ENCODE measurements at regions not wholly inside any gene's neighbourhood (a gene's known extent, or its start where the extent isn't known, plus 50 kb on each side); places are given as distances from the start of the nearest gene placed in this dataset.

DNA sequence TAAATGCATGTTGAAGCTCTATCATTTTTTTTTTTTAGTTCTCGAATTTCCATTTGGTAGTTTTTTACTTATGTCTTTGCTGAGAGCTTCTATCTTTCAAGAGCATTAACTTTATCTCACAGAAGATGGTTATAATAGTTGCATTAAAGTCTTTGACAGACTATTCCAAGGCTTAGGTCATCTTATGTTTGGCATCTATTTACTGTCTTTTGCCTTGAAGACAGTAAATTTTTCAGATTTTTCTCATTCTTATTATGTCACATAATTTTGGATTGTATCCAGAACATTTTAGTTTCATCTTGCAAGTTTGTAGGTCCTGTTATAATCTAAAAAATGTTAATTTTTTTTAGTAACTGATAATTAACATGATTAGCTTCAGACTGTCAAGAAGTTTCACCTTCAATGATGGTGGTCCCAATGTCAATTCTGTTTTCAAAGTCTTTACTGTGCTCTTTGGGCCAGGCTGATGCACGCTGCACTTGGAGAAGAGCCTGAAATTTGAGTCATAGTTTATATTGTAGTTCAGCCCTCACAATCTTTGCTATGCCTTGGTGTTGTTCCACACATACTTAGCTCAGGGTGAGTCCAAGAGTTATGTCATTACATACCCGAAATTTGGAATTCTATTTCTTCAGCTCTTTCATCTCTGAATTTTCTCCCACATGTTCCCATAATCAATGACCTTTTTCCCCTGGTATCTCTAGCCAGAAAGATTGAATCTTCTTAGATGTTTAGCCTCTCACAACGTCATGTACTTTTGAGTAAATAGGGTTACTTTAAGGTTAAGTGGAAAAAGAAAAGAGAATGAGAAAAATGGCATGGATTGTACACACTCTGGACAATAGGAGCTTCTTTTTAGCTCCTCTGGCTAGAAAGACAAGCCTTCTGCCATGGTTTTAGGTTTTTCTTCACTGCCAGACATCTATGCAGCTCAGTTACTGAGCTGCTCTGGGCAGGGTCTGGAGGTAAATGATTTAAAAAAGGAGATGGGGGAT lies 110.3 kb upstream of the BTBD3 start:
- Histone ChIP-seq H3K4me1 (peaks cover 6 to 22% (median 21%) of the 10 kb centered on the region in 4 donors), H3K27ac (replicated peaks in 1 of 4) (peak overlapping the region in 2 of 4 donors; percentile 14 to 31), H3K27me3 (no peaks in the 10 kb centered on the region), H3K9me3 (no peaks in the 10 kb centered on the region), H3K4me3 (no peak overlapping the region), H3K36me3 (no peaks in the 10 kb centered on the region)
- 32% methylated on average over 4 of the region's 4 CpGs for WGBS
- TF ChIP-seq POLR2AphosphoS5 (IDR thresholded peaks at IDR 0.05), result peak in 1 of 2 donors; percentile 60
- TF ChIP-seq POLR2A (IDR thresholded peaks at IDR 0.05; ENCODE audit: low read depth), result no peak
- TF ChIP-seq, protein P1, sequence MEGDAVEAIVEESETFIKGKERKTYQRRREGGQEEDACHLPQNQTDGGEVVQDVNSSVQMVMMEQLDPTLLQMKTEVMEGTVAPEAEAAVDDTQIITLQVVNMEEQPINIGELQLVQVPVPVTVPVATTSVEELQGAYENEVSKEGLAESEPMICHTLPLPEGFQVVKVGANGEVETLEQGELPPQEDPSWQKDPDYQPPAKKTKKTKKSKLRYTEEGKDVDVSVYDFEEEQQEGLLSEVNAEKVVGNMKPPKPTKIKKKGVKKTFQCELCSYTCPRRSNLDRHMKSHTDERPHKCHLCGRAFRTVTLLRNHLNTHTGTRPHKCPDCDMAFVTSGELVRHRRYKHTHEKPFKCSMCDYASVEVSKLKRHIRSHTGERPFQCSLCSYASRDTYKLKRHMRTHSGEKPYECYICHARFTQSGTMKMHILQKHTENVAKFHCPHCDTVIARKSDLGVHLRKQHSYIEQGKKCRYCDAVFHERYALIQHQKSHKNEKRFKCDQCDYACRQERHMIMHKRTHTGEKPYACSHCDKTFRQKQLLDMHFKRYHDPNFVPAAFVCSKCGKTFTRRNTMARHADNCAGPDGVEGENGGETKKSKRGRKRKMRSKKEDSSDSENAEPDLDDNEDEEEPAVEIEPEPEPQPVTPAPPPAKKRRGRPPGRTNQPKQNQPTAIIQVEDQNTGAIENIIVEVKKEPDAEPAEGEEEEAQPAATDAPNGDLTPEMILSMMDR (IDR thresholded peaks at IDR 0.05), result no peak
- TF ChIP-seq EP300 (IDR thresholded peaks at IDR 0.05), result no peak
- intact Hi-C loops (cut with DNase I), result no loop called here
- DNase-seq (ENCODE audit: extremely low spot score), result no peak

DNA sequence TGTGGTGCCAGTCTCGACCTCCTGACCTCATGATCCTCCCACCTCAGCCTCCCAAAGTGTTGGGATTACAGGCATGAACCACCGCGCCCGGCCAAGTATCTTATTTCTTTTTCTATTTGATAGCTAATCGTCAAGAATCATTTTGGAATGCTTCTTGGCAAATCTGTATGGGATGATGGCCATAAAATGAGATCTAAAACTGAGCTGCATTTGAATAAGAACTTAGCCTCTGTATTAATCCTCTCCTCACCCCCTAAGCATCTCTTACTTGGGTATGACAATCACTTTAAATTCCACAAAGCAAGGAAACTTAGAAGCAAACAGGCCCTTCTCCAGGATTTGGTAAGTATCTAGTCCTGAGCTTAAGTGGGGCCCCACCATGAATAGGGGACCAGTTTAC lies 108.9 kb upstream of the BTBD3 start:
- Histone ChIP-seq H3K4me1 (peaks cover 6 to 22% (median 21%) of the 10 kb centered on the region in 4 donors), H3K9me3 (no peaks in the 10 kb centered on the region), H3K27ac (replicated peaks in 1 of 4) (no peak overlapping the region), H3K27me3 (no peaks in the 10 kb centered on the region), H3K4me3 (no peak overlapping the region), H3K36me3 (no peaks in the 10 kb centered on the region)
- intact Hi-C loops (cut with DNase I), result no loop called here
- no peak for TF ChIP-seq EP300 (IDR thresholded peaks at IDR 0.05)
- no peak for TF ChIP-seq POLR2A (IDR thresholded peaks at IDR 0.05; ENCODE audit: low read depth)
- TF ChIP-seq, protein P1 (IDR thresholded peaks at IDR 0.05), result no peak
- TF ChIP-seq POLR2AphosphoS5 (IDR thresholded peaks at IDR 0.05), result no peak
- 86% methylated on average over 5 of the region's 5 CpGs for WGBS
- no peak for DNase-seq (ENCODE audit: extremely low spot score)

DNA sequence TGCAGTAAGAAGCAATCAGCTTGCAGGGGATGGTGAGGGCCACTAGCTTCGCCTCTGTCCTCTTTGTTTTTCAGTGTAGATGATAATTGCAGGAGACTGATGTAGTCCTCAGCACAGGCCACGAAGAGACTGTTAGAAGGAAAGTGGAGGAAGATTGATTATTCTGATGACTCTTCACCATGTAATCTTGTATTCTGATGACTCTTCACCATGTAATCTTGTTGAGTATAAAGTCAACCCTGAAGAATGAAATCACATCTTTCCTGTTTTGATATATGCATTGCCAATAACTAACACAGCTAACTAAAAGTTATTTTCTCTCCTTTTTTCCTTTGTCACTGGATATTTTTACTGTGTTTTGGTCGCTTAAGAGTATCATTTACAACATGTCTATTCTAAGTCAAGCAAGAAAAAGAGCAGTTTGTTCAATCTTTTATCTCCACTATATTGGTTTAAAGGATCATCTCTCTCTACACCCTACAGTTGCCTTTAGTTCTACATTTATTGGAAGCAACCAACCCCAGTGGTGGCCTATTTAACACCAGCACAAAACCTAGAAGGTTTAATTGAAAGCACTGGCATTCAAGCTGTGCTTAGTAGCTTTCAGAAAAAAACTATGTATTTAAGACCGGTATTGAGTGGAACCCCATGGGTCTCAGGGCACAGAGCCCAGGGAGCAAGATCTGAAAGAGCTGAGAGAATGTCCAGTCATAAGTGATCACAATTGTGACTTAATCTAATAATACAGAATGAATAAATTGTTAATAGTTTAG lies 107.2 kb upstream of the BTBD3 start:
- intact Hi-C loops (cut with DNase I), result no loop called here
- Histone ChIP-seq H3K4me1 (peaks cover 6 to 22% (median 21%) of the 10 kb centered on the region in 4 donors), H3K4me3 (no peak overlapping the region), H3K27ac (replicated peaks in 1 of 4) (no peak overlapping the region), H3K27me3 (no peaks in the 10 kb centered on the region), H3K9me3 (no peaks in the 10 kb centered on the region), H3K36me3 (no peaks in the 10 kb centered on the region)
- TF ChIP-seq, protein P1 (IDR thresholded peaks at IDR 0.05), result no peak
- no peak for TF ChIP-seq POLR2AphosphoS5 (IDR thresholded peaks at IDR 0.05)
- TF ChIP-seq EP300 (IDR thresholded peaks at IDR 0.05), result no peak
- no peak for TF ChIP-seq POLR2A (IDR thresholded peaks at IDR 0.05; ENCODE audit: low read depth)
- WGBS, result 57% methylated on average over 4 of the region's 4 CpGs
- no peak for DNase-seq (ENCODE audit: extremely low spot score)

DNA sequence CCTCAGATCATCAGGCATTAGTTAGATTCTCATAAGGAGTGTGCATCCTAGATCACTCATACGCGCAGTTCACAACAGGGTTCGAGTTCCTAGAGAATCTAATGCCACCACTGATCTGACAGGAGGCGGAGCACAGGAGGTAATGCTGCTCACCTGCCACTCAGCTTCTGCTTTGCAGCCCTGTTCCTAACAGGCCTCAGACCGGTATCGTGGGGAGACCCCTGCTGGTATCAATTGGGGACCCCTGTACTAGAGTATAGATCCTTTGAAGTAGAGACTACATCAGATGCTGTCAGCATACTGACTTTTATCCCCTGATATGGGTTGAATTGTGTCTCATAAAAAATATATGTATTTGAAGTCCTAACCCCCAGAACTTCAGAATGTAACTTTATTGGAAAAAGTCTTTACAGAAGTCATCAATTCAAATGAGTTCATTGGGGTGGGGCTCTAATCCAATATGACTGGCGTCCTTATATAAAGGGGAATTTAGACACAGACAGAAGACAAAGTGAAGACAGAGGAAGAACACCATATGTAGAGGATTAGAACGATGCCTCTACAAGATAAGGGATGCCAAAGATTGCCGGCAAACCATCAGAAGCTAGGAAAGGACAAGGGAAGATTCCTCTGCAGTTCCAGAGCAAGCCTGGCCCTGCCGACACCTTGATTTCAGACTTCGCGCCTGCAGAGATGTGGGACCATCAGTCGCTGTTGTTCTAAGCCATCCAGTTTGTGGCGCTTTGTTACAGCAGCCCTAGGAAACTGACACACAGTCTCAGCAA lies 104.4 kb upstream of the BTBD3 start:
- intact Hi-C loops (cut with DNase I), result no loop called here
- no peak for DNase-seq (ENCODE audit: extremely low spot score)
- no peaks in the 10 kb centered on the region for H3K36me3 ChIP-seq
- H3K27me3 ChIP-seq, result no peaks in the 10 kb centered on the region
- H3K27ac ChIP-seq (replicated peaks in 1 of 4), result no peak overlapping the region
- TF ChIP-seq POLR2AphosphoS5 (IDR thresholded peaks at IDR 0.05), result no peak
- no peak for TF ChIP-seq POLR2A (IDR thresholded peaks at IDR 0.05; ENCODE audit: low read depth)
- TF ChIP-seq, protein P1 (IDR thresholded peaks at IDR 0.05), result no peak
- TF ChIP-seq EP300 (IDR thresholded peaks at IDR 0.05), result no peak
- 94% methylated on average over 14 of the region's 14 CpGs for WGBS
- H3K9me3 ChIP-seq, result no peaks in the 10 kb centered on the region
- peaks cover 0 to 2% (median under 1%) of the 10 kb centered on the region in 4 donors for H3K4me1 ChIP-seq
- no peak overlapping the region for H3K4me3 ChIP-seq
